HL-60 (cell line): ENCODE measurements at regions not wholly inside any gene's neighbourhood (a gene's known extent, or its start where the extent isn't known, plus 50 kb on each side); places are given as distances from the start of the nearest gene placed in this dataset.

Source experiments
- DNase-seq, 2 experiments: peaks; one replicate each; pipeline ENCODE4 v3.0.0-alpha.2; 2010 to 2020; ENCODE audit warnings: low read depth in 1 of 2, low spot score in 1 of 2
- H3K27ac ChIP-seq: fragments of 250-450 bp; sonication (Bioruptor Pico); replicated peaks from 2 replicates; pipeline ENCODE4 v1.5.1; 2020; ENCODE audit warnings: mild to moderate bottlenecking, moderate library complexity
- H3K27me3 ChIP-seq: fragments of 250-450 bp; sonication (Bioruptor Pico); 2 replicates; pipeline ENCODE4 v1.5.1; 2021; ENCODE audit warnings: mild to moderate bottlenecking, moderate library complexity; ENCODE audit not compliant: insufficient read depth, poor library complexity, severe bottlenecking
- H3K4me3 ChIP-seq: replicated peaks from 2 replicates; pipeline ENCODE4 v1.5.1; 2011; ENCODE audit warnings: mild to moderate bottlenecking, control low read depth, low read length; ENCODE audit not compliant: insufficient read depth
- CTCF ChIP-seq: IDR thresholded peaks from one replicate; pipeline ENCODE4 v1.5.1; 2011; ENCODE audit warnings: low read length, control low read depth, inconsistent platforms; ENCODE audit not compliant: insufficient read depth
- GABPA ChIP-seq: IDR thresholded peaks from 2 replicates; pipeline ENCODE4 v1.6.1; 2012; ENCODE audit warnings: low read depth
- POLR2AphosphoS5 ChIP-seq: IDR thresholded peaks from 2 replicates; pipeline ENCODE4 v1.6.1; 2012; ENCODE audit warnings: low read depth
- REST ChIP-seq: IDR thresholded peaks from 2 replicates; pipeline ENCODE4 v1.6.1; 2012; ENCODE audit warnings: low read depth; ENCODE audit not compliant: insufficient replicate concordance
- SPI1 ChIP-seq: IDR thresholded peaks from 2 replicates; pipeline ENCODE4 v1.6.1; 2012; ENCODE audit warnings: low read depth, mild to moderate bottlenecking, borderline replicate concordance

- DNase-seq, result no peak
- TF ChIP-seq SPI1 (no peak), GABPA (no peak), CTCF (no peak), REST (no peak), POLR2AphosphoS5 (no peak)
- no peak overlapping the region for H3K4me3 ChIP-seq
- no peaks in the 10 kb centered on the region for H3K27me3 ChIP-seq
- no peak overlapping the region for H3K27ac ChIP-seq
These were observed 60.1 kb upstream of the ZC3H12C start for GRCh38 chr11:110032957-110033570.

- Histone ChIP-seq H3K27me3 (no peaks in the 10 kb centered on the region), H3K27ac (no peak overlapping the region), H3K4me3 (no peak overlapping the region)
- TF ChIP-seq GABPA, result no peak
- DNase-seq, result no peak
These were observed 58.4 kb upstream of the ZC3H12C start for GRCh38 chr11:110034806-110035205.

- no peak overlapping the region for H3K4me3 ChIP-seq
- TF ChIP-seq POLR2AphosphoS5 (no peak), CTCF (no peak), GABPA (no peak)
- DNase-seq, result no peak
- no peaks in the 10 kb centered on the region for H3K27me3 ChIP-seq
- H3K27ac ChIP-seq, result no peak overlapping the region
These were observed 57.8 kb upstream of the ZC3H12C start for GRCh38 chr11:110035357-110035756.

- no peak for DNase-seq
- Histone ChIP-seq H3K4me3 (no peak overlapping the region), H3K27me3 (no peaks in the 10 kb centered on the region), H3K27ac (no peak overlapping the region)
- TF ChIP-seq SPI1 (no peak), GABPA (no peak), CTCF (no peak), REST (no peak), POLR2AphosphoS5 (no peak)
These were observed 55.0 kb upstream of the ZC3H12C start for GRCh38 chr11:110038201-110038600.
